GM19023 (cell line): ENCODE measurements at regions not wholly inside any gene's neighbourhood (a gene's known extent, or its start where the extent isn't known, plus 50 kb on each side); places are given as distances from the start of the nearest gene placed in this dataset.
"Not testable (repeated sequence)": the region's sequence is repeated elsewhere in the genome, so short reads cannot be mapped to it uniquely, and the experiment has no call there.

ENCODE experiments used
- ATAC-seq: cut with Tn5 transposase; IDR thresholded peaks from one replicate; pipeline ENCODE4 v1.9.1; 2021; ENCODE audit warnings: mild to moderate bottlenecking, moderate library complexity; ENCODE audit not compliant: unreplicated experiment

DNA sequence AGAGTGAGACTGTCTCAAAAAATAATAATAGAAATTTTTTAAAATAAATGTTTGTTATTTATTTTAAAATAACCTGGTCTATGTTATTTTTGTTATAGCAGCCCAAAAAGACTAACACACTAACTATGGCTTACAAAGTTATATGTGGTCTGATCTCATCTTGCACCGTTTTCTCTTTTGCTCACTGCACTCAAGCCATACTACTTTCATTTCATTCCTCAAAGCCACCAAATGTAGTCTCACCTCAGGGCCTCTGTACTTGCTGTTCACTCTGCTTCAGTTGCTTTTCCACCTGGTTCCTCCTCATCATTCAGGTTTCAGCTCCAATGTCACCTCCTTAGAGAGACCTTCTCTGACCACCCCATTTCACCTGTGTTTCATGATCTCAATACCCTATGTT lies 55.2 kb upstream of the MDM1 start:
- no peak for ATAC-seq

DNA sequence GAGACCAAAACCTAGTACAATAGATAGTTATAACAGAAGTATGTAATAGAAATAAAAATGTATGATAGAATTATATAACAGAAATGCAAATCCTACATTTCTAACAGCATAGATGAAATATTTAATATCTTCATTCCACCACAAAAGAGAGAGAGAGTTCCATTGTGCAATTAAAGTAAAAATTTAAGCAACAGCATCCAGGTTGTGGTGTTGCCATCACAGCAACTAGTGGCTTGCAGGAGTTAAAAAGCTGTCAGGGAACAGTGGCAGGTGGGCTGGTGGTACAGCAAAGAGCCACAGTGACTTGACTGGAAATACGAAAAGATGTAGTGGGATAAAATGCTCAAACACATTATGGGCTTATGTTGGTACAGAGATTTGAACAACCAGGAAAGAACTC lies 57.1 kb upstream of the MDM1 start:
- no peak for ATAC-seq

GRCh38 chr12:68391937-68392336 lies 59.8 kb upstream of the MDM1 start:
- no peak for ATAC-seq

- ATAC-seq = no peak
Measured at GRCh38 chr12:68392376-68392775, 60.2 kb upstream of the MDM1 start.

- ATAC-seq = no peak
Measured at GRCh38 chr12:68393417-68393816, 61.3 kb upstream of the MDM1 start.

GRCh38 chr12:68397566-68398158 lies 65.5 kb upstream of the MDM1 start:
- ATAC-seq = no peak

DNA sequence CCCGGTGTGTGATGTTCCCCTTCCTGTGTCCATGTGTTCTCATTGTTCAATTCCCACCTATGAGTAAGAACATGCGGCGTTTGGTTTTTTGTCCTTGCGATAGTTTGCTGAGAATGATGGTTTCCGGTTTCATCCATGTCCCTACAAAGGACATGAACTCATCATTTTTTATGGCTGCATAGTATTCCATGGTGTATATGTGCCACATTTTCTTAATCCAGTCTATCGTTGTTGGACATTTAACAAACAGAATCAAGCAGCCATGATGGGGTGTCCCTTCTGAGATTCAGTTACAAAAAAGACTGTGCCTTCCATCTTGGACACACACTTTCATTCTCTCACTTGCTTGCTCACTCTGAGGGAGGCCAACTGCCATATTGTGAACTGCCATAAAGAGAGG lies 66.5 kb upstream of the MDM1 start:
- not testable (repeated sequence) for ATAC-seq

DNA sequence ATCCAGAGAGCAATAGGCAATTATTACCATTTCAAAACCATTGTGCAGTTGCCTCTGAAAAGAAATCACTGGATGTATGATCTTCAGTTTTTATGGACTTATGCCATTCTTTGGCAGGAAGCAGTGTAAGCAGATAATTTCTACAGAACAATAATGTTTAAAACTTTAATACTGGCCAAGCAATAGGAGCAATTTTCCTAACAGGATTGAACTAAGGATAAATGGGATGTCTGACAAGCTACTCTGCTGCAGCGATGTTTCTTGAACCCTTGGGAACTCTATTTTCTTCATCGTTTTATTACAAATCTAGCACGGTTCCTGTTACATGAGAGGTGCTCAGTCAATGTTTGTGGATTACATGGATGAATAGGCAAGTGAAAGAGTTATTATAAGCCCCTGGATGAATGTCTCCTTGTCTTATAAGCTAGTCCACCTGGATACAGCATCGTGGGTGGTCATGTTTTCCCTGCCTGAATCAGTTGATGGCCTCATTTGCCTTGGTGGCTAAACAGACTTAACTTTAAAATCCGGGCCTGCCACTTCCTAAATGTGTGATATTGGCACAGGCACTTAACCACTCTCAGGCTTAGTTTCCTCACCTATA lies 68.2 kb upstream of the MDM1 start:
- ATAC-seq = no peak

DNA sequence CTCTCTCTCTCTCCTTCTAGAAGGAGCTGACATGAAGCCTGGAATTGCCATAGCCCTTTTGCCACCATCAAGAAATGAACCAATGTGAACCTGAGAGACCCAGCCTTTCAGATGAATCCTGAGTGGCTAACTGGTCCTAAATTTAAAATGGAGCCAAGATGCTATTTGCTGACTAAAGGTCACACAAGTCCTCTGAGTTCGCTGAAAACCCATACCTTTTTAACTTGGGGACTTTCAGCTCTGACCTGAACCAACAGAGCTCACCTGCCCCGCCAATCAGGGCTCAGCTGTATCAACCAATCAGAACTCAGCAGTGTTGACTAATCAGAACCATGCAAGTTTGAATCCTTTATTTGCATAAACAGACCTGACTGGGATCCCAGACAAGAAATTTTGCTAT lies 70.3 kb upstream of the MDM1 start:
- no peak for ATAC-seq

DNA sequence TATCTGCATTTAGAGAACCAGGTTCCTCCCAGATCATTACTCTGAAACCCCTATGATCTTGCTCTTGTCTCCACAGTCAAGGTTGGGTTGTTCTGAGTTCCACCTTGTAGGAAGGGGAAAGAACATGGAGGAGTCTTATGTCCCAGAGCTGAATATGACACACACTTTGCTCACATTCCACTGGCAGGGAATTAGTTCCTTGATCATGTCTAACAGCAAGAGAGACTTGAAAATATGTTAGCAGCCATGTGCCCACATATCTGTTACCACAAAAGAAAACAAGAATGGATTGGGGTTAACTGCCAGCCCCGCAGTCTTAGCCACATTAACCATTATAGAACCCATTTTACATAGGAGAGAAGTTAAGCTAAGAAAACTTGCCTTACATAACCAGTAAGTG lies 71.1 kb upstream of the MDM1 start:
- ATAC-seq = no peak

- ATAC-seq = no peak
Measured at GRCh38 chr12:68403711-68404110, 71.5 kb upstream of the MDM1 start.

- no peak for ATAC-seq
Measured at GRCh38 chr12:68405343-68405781, 73.2 kb upstream of the MDM1 start.

- ATAC-seq = no peak
Measured at GRCh38 chr12:68406134-68406576, 74.0 kb upstream of the MDM1 start.

DNA sequence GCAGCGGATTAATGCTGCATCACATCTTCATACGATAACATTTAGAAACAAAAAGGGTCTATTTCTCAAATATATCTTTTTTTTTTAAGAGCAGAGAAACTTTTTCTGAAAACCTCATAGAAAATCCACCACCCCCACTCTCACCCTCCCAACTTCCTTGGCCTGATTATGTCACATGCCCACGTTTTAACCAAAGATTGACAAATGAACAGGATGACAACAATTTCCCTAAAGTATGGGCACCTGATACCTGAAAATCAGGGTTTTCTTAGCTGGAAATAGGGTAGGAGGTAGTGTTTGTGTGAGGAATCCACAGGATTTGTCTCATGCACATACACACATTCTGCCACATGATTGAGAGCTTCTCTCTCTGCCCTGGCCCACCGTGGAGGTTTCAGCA lies 74.7 kb upstream of the MDM1 start:
- no peak for ATAC-seq

GRCh38 chr12:68410018-68410660 lies 78.0 kb upstream of the MDM1 start:
- no peak for ATAC-seq

DNA sequence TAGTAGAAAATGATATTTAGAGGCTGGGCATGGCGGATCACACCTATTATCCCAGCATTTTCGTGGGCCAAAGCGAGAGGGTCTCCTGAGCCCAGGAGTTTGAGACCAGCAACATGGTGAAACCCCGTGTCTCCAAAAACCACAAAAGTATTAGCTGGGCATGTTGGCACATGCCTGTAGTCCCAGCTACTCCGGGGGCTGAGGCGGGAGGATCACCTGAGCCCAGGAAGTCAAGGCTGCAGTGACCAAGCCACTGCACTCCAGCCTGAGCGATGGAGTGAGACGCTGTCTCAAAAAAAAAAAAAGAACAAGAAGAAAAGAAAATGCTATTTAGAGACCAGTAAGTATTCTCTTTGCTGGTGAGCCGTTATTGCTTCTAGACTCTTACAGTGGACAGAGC lies 79.2 kb upstream of the MDM1 start:
- no peak for ATAC-seq

DNA sequence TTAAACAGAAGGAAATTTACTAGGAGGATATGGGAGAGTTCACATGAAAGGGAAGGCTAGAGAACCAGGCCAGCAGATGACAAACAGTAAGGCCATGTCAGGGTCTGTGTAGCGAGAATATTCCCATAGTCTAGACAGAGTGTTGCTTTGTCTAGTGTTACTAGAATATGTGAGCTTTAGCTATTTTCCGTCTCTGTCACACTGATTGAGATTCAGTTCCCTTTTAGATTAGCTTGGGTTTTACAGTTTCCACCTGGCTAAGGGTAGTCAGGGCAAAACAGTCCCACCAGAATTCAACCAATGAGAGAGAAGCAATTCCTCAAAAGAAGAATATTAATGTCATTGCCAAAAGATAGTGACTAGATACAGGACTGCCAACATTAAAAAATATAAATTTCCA lies 82.8 kb upstream of the MDM1 start:
- ATAC-seq = no peak

GRCh38 chr12:68416350-68416749 lies 84.2 kb upstream of the MDM1 start:
- ATAC-seq = no peak

DNA sequence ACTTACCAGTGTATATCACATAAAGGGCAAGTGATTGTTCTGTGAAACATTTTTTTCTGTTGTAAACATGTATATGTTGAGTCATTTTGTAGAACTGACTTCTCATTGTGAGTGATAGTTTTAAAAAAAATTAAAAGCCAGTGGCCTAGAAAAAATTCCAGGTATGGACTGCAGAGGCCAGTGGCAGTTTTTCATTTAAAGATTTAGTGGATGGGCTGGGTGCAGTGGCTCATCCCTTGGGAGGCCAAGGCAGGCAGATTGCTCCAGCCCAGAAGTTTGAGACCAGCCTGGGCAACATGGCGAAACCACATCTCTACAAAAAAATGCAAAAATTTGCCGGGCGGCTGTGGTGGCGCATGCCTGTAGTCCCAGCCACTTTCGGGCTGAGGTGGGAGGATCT lies 84.7 kb upstream of the MDM1 start:
- ATAC-seq = no peak

GRCh38 chr12:68418137-68418460 lies 85.9 kb upstream of the MDM1 start:
- ATAC-seq = no peak

DNA sequence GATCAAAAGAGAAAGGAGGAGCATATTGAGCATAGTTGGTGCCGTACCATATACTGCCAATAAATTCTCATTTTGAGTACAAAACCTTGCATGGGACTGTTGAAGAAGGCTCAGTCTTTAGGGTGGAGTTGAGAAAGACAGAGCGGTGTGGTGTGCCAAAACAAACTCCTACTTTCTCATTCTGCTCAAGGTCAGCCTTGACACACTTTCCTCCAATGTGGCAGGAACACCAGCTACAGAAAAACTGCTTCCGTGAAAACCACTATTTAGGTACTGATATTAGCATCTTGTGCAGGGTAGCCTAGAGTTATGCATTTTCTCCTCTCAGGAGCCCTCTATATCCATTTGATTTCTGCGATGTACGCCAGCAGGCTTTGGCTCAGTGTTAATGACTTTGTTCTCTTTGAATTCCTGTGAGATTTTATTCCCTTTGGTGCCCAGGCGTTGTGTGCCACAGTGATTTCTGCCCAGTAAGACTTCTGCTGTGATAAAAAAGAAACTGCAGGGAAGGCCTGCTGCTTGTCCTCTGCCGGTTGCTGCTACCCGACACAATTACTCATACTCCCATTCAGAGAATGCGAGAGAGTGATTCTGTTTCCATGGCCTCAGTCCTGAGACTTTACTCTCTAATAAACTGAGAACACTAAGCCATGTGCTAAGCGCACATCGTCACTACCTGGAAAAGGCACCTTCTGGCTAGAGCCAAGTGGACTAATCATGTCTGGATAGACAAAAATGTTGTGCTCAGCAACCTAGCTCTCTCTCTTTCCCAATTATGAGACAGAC lies 88.3 kb upstream of the MDM1 start:
- no peak for ATAC-seq

GRCh38 chr12:68422159-68422558 lies 90.0 kb upstream of the MDM1 start:
- no peak for ATAC-seq
